ENCODE measurements at regions not wholly inside any gene's neighbourhood (a gene's known extent, or its start where the extent isn't known, plus 50 kb on each side); places are given as distances from the start of the nearest gene placed in this dataset.

DNA sequence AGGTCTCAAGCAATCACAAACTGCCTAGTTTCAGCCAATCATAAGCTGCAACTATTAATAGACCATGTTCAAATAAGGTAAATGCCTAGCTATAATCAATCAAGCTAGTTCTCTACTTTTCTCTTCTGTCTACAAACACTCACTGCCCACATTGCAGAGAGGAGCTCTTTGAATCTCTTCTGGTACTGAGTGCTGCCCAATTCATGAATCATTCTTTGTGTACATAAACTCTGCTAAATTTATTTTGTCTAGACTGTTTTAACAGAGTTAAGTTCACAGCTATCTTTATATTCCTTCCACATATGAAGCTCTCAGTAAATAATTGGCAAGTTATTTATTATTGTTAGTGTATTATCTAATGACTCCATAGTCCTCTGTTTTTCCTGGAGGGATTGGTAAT, 411.0 kb downstream of the EPHA7 start:
- DNase-seq (ENCODE audit: low read depth, low spot score) (no peak), FAIRE-seq (no peak)
- Histone ChIP-seq H3K36me3 (ENCODE audit: control insufficient read depth in 2 of 2, extremely low read depth in 1 of 2, insufficient read depth in 2 of 2, low read length in 2 of 2) (no peaks in the 10 kb centered on the region), H3K4me1 (ENCODE audit: control insufficient read depth, extremely low read depth, insufficient read depth, low read length) (no peaks in the 10 kb centered on the region), H3K9me3 (ENCODE audit: control insufficient read depth, low read depth, low read length) (no peaks in the 10 kb centered on the region), H3K4me3 (ENCODE audit: control insufficient read depth in 2 of 3, extremely low read depth in 1 of 3, insufficient read depth in 2 of 3, low read depth in 1 of 3, low read length in 3 of 3) (no peak overlapping the region), H4K20me1 (ENCODE audit: control insufficient read depth, extremely low read depth, insufficient read depth, low read length) (no peaks in the 10 kb centered on the region), H3K9me1 (ENCODE audit: control insufficient read depth, extremely low read depth, insufficient read depth, low read length) (no peaks in the 10 kb centered on the region), H3K9ac (ENCODE audit: control insufficient read depth, extremely low read depth, insufficient read depth, low read length) (no peak overlapping the region), H3K27me3 (ENCODE audit: control insufficient read depth, extremely low read depth, insufficient read depth, low read length) (no peaks in the 10 kb centered on the region), H3K27ac (ENCODE audit: control insufficient read depth, insufficient read depth, low read length) (no peak overlapping the region), H3K79me2 (ENCODE audit: control insufficient read depth, insufficient read depth, low read length) (no peaks in the 10 kb centered on the region), H2AFZ (ENCODE audit: control insufficient read depth, low read length) (no peak overlapping the region), H3K4me2 (ENCODE audit: control insufficient read depth, extremely low read depth, insufficient read depth, low read depth, low read length) (no peak overlapping the region)
- dilution Hi-C loops (cut with MboI; ENCODE audit: extremely low pct_ligation_motif_present, low sequenced_read_pairs) = no loop called here
- no peak for TF ChIP-seq EZH2 (IDR thresholded peaks at IDR 0.05; ENCODE audit: low read length)
- TF ChIP-seq, protein P1, sequence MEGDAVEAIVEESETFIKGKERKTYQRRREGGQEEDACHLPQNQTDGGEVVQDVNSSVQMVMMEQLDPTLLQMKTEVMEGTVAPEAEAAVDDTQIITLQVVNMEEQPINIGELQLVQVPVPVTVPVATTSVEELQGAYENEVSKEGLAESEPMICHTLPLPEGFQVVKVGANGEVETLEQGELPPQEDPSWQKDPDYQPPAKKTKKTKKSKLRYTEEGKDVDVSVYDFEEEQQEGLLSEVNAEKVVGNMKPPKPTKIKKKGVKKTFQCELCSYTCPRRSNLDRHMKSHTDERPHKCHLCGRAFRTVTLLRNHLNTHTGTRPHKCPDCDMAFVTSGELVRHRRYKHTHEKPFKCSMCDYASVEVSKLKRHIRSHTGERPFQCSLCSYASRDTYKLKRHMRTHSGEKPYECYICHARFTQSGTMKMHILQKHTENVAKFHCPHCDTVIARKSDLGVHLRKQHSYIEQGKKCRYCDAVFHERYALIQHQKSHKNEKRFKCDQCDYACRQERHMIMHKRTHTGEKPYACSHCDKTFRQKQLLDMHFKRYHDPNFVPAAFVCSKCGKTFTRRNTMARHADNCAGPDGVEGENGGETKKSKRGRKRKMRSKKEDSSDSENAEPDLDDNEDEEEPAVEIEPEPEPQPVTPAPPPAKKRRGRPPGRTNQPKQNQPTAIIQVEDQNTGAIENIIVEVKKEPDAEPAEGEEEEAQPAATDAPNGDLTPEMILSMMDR (optimal IDR thresholded peaks at IDR 0.05 in 1 of 3, IDR thresholded peaks at IDR 0.05 in 1 of 3, conservative IDR thresholded peaks at IDR 0.05 in 1 of 3; ENCODE audit: extremely low read depth in 1 of 3, insufficient read depth in 2 of 3, low read length in 3 of 3) = no peak

DNA sequence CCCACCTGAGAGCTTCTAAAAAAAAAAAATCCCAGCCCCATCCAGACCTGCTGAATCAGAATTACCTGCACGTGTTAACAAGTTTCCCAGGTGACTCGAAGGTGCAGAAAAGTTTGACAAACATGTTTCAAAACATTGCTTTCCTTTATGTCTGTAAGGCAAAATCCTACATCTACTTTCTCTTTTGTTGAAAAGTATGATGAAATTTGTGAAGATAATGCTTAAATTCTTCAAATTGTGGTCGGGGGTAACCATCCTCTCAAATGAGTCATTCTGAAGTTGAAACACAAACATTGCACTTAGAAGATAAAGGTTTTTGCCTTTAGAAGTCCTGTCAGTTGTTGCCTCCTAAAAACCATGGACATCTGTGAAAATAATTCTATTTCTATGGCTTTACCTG, 429.7 kb downstream of the EPHA7 start:
- Histone ChIP-seq H3K9me1 (ENCODE audit: control insufficient read depth, extremely low read depth, insufficient read depth, low read length) (no peaks in the 10 kb centered on the region), H2AFZ (ENCODE audit: control insufficient read depth, low read length) (no peak overlapping the region), H3K9me3 (ENCODE audit: control insufficient read depth, low read depth, low read length) (no peaks in the 10 kb centered on the region), H3K79me2 (ENCODE audit: control insufficient read depth, insufficient read depth, low read length) (no peaks in the 10 kb centered on the region), H3K9ac (ENCODE audit: control insufficient read depth, extremely low read depth, insufficient read depth, low read length) (no peak overlapping the region), H3K36me3 (ENCODE audit: control insufficient read depth in 2 of 2, extremely low read depth in 1 of 2, insufficient read depth in 2 of 2, low read length in 2 of 2) (no peaks in the 10 kb centered on the region), H3K27me3 (ENCODE audit: control insufficient read depth, extremely low read depth, insufficient read depth, low read length) (no peaks in the 10 kb centered on the region), H3K4me1 (ENCODE audit: control insufficient read depth, extremely low read depth, insufficient read depth, low read length) (no peaks in the 10 kb centered on the region), H3K4me3 (ENCODE audit: control insufficient read depth in 2 of 3, extremely low read depth in 1 of 3, insufficient read depth in 2 of 3, low read depth in 1 of 3, low read length in 3 of 3) (no peak overlapping the region), H3K27ac (ENCODE audit: control insufficient read depth, insufficient read depth, low read length) (no peak overlapping the region), H4K20me1 (ENCODE audit: control insufficient read depth, extremely low read depth, insufficient read depth, low read length) (no peaks in the 10 kb centered on the region), H3K4me2 (ENCODE audit: control insufficient read depth, extremely low read depth, insufficient read depth, low read depth, low read length) (no peak overlapping the region)
- DNase-seq (ENCODE audit: low read depth, low spot score) (no peak), FAIRE-seq (no peak)
- dilution Hi-C loops (cut with MboI; ENCODE audit: extremely low pct_ligation_motif_present, low sequenced_read_pairs) = no loop called here
- TF ChIP-seq, protein P1 (optimal IDR thresholded peaks at IDR 0.05 in 1 of 3, IDR thresholded peaks at IDR 0.05 in 1 of 3, conservative IDR thresholded peaks at IDR 0.05 in 1 of 3; ENCODE audit: extremely low read depth in 1 of 3, insufficient read depth in 2 of 3, low read length in 3 of 3) = no peak
- TF ChIP-seq EZH2 (IDR thresholded peaks at IDR 0.05; ENCODE audit: low read length) = no peak

Data from keratinocyte (primary cell).